ENCODE measurements at regions not wholly inside any gene's neighbourhood (a gene's known extent, or its start where the extent isn't known, plus 50 kb on each side); places are given as distances from the start of the nearest gene placed in this dataset.

DNA sequence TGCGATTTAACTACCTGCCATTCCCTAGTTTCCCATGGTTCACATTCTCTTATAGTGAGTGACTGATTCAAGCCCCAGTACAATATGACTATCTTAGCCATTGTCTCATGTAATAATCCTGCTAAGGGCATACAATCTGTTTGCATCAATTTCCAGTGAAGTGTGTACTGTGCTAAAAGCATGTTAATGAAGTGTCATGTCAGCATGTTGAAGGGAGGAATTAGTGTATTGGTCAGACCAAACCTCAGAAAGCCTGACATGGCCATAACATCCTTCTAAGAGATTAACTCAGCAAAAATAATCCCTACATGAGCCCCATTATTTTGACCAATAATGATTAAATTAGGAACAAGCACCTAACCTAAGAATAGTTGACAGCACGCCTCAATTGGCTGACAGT is 442.4 kb downstream of the ENC1 start:
- no peak for DNase-seq

DNA sequence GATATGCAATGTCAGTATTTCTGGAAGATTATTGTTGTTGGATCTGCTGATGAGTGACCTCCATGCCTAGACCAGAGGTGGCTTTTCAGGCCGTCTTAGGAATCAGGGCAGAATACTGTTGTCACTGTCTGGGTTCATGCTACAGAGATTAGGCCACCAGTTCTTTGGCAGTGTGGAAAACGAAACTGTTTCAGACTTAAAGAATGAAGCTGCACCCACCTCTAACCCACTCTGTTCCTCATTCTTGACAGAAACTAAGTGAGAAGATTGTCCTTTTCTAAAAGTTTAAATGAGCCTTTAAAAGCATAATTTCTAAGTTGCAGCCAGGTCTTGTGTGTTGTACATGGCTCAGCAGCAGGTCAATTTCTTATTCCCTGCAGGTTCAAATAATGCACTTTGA is 444.3 kb downstream of the ENC1 start:
- DNase-seq, result no peak

DNA sequence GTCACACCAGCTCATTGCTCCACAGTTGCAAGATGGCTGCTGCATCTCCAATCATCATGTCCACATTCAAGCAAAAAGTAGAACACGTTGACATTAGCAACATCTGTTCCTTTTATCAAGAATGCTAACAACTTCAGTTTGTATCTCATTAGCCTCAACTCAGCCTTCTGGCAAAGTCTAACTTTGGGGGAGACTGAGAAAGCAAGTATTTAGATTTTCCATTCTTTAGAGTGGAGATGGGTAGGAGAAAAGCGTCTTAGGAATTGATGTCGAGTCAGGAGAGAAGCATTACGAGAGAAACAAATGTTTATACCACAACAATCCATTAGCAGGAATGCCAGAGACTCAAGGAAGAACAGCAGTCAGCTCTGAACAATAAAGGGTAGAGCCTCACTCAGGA is 446.3 kb downstream of the ENC1 start:
- DNase-seq, result no peak

DNA sequence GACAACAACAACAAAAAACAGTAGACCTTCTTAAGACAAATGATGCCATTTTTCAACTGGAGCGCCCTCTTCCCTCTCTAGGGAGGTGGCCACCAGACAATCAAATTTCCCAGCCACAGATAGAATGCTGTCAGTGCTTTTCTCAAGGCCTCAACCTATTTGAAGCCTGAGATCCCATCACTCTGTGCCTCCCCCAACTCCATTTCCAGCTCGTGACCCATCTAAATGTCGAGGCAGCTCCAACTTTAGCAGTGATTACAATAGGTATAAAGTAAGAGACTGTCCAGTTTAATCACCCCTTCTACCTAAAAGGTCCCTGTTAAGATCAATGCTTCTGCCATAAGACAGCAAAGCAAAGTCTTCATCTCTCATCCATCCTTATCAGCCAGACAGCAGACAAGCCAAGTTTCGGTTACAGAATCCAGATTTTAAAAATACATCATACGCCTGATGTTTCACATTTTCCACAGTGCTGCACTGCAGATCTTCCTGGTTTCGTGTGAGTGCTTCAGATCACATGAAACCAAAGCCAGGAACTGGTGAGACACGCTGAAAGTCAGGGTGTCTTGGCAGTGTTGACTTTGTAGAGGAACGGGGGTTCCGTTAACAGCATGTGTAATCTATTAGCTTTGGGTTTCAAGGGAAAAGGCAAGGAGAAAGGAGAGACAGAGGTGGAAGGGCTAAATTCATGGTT is 447.8 kb downstream of the ENC1 start:
- DNase-seq, result no peak

DNA sequence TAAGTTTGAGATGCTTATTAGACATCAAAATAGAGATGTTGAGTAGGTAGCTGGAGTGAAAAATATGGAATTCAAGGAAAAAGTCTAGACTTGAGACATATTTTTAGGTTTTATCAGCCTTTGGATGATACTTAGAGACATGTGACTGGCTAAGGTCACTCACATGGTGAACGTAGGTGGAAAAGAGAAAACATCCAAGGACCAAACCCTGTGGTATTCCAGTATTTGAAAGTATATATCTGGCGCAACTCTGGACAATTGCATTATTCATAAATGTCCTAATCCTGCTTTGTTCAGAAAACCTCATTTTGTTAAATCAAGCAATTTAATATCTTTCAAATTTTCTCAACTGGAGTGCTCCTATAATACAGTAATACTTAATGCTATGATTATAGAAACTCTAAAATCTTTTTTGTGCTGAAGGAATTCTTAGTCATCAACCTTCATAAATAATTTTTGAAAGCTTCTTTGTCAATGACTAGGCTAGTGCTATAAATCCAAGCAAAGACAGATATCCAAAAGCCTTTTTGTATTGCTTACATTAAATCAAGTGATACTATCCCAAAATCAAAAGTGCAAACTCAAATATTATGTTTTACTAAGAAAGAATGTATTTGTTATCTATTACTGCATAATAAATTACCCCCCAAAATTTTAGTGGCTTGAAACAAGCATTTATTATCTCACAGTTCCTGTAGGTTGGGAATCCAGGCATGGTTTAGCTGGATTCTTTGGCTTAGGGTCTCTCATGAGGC is 452.0 kb downstream of the ENC1 start:
- DNase-seq, result no peak

DNA sequence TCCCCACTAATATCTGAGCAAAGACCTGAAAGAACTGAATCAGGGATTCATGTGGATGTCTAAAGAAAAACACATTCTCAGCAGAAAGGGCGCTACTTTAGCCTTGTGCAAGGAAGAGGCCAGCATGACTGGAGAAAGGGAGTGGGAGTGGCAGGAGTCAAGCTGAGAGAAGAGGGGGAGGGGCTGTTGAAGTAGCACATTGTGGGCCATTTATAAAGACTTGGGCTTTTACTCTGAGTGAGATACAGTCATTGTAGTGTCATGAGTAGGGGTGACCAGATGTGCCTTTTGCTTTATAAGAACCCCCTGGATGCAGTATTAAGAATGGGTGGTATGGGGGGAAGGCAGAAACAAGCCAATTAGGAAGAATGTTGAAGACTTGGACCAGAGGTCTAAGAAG is 452.8 kb downstream of the ENC1 start:
- DNase-seq, result no peak

DNA sequence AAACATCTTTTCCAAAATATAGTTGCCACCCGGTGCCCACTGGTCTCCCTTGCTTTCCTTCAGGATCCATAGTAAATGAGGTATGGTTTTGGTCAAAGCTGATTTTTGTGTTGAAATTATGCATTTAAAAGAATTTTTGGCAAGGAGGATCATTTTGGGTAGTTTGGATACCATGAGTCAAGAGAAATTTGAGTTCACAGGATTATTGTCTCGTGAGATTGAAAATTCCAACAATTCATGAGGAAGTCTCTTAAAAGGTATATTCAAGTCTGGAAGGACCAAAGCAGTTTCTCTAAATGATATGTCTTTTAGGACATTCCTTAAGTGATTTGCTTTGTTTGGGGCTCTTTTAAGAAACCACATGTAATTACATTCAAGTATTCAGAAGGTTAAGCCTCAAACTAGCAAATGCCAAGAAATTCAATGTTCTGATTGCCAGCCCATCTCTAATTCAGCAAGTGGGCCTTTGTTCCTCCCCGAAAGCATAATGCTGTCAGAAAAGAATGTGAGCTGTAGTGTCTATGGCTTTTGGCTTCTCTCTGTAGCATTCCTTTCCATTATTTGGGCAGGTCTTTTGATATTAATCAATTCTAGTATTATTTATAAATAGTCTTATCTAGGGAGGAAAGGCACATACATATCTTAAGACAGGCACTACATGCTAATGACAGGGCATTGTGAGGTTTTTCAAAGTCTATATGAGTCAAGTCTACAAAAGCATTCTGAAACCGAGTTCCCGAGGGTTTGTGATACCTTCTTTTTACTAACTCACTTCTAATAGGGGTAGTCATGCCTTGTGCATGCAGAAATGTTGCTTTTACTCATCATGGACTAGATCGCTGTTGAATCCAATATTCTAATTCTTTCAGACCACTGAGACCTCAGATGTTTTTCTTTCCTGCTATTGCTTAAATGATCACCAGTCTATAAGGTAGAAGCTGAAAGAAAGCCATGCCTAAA is 453.9 kb downstream of the ENC1 start:
- DNase-seq, result no peak

DNA sequence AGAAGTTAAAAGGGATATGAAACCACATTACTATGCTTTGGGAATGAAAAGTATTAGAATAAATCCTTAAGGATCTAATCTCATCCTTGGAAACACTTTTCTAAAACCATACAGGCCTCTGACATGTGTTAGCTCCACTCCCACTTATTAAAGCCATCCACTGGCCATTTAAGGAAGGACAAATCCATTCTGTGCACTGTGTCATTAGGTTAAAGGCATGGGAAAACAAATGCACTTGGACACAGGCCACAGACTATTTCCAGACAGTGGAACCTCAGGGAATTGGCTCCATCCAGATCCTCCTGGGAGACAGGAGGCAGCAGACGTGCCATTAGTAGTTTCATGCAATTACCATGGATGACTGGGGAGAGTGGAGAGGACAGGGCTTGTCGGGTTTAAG is 454.9 kb downstream of the ENC1 start:
- no peak for DNase-seq

DNA sequence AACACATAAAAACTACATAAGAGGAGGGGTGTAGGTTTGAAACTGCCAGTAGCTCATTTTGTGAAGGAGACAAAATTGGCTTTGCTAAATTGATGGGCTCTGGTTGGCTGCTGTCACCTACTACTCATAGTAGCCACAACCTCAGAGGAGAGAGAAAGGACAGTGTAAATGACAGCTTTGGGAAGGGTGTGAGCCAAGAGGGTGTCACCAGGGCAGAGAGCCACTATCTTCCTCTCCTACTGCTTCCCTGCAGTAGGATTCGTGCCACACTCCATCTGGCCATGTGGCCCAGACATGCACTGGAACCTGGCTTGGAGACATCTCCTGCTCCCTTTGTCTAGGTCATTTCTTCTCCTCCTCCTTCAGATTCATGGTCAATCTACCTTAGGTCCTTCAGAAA is 455.9 kb downstream of the ENC1 start:
- no peak for DNase-seq

DNA sequence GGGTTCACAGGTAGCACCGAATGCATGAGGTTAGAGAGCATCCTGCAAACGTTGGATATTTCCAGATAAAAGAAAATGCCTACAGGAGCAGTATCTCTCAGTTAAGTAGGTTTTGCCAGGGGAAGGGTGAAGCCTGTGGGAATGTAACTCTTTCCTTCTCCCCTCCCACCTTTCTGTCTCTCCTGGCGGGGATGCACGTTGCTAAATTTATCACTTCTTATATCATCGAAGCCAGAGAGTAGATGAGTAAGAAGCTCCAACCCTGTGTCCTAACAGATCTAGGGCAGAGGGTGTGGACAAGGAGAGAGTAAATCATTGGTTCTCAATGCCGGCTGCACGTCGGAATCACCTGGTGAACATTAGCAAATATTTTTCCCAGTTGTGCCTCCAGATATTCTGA is 457.5 kb downstream of the ENC1 start:
- no peak for DNase-seq

DNA sequence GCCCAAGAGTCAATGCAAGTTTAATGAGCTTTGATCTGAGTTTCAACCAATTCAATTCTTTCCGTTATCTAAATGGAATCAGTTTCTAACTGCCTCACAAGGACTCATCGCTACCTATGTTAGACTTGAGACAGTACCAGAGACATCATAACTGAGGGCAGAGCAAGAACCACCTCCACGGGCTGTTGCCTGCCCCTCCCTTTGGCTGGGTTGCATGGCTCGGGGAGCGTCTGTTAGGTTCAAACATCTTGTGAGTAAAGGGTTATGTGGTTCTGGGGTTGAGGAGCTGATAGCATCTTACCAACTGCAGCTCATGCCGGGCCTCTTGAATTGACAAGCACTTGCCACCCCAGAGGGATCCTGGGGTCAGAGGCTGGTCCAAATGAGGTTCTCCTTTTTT is 457.9 kb downstream of the ENC1 start:
- no peak for DNase-seq

DNA sequence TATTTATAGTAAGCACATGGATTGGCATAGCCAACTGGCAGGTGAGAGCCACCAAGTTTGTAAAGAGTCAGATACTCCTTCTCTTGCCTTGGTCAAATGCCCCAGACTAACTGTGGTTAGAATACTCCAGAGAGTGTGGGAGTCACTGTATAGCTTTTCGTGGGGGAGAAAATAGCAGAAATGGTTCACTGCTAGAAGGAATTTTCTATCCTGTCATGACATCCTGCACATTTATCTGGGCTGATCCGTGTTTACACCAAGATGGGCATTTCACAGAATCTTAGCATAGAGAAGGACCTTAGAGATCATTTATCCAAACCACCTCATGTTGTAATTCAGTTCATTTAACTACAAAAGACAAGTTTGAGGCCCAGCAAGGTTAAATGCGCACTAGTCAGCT is 460.8 kb downstream of the ENC1 start:
- DNase-seq, result no peak

DNA sequence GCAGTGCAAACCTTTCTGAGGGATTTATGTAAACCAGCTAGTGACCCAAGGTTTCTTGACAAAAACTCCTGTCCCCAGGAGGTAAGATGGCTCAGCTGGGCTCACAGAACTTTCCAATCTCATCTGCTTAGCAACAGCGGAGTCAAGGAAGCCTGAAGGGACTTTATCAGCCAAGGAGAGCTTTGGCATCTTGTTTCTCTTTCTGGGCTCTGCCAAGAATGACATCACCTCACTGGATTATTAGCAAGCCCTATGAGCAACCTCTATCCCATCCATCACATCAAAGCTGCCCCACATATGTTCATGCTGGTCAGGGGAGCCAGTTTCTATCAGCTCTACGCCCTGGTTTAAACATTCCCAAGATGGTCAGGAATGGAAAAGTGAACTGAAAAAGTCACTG is 461.3 kb downstream of the ENC1 start:
- no peak for DNase-seq

DNA sequence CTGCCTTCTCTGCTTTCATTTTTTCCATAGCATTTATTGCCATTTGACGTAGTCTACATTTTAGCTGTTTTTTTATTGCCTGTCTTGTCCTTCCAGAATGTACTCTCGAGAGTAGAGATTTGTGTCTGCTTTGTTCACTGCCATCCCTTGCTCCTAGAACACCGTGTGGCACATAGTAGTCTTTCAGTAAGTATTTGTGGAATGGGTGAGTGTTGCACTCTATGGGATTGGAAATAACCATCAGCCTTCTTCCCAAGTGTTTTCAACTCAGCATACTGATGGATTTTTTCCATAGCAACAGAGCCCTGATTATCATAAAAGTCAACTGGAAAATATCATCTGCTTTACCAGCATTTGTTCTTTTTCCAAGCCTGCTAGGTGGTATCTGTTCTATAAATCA is 462.6 kb downstream of the ENC1 start:
- no peak for DNase-seq

DNA sequence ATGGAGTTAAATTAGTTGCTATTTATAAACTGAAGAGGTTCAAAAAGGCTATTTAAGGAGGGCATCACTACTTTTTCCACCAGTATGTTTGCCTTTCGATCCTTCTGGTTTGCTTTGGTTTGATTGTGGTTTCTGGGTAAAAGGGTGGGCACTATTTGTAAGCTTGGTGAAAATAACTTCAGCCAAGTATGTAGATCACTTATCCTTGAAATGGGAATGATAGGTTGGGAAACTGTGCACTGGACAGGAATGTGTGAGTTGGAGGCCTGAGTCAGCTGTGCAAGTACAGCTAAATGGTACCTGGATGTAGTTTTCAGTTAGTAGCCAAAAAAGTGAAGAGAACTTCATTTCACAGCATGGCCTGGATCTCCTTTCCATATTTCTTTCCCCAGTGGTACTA is 466.2 kb downstream of the ENC1 start:
- no peak for DNase-seq

DNA sequence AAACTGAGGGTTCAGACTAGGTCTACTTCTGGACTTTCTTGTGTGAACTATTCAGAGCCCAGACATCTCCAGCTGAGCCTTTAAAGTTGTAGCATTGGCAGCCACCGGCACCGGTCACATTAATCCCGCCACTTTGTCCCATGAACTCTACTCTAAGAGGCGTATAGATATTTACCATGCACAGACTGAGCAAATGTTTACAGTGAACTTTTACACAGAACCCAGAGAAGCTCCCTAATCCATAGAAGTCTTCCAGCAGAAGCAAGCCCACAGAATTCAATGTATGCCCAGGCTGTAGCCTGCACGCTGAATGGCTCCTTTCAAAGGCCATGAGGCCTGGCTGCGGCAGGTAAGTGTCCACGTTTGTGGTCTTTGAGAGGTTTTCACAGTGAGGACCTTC is 466.9 kb downstream of the ENC1 start:
- no peak for DNase-seq

DNA sequence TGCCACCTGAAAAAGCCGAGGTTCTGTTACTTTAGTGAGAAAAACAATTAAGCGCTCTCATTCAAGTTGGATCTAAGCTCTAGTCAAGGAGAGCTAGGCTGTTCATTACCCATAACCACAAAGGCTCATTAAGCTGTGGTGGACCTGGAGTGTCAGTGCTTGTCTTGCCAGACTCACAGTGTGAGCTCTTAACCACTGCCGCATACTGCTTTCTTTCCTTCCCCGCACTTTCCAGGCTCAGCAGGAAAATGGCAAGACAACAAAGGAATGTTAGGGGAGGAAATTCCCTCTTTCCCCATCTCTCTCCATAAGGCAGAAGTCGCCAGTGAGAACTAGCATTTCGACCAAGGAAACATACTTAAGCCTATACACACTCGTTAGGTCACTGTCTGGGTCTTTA is 467.3 kb downstream of the ENC1 start:
- DNase-seq, result no peak

DNA sequence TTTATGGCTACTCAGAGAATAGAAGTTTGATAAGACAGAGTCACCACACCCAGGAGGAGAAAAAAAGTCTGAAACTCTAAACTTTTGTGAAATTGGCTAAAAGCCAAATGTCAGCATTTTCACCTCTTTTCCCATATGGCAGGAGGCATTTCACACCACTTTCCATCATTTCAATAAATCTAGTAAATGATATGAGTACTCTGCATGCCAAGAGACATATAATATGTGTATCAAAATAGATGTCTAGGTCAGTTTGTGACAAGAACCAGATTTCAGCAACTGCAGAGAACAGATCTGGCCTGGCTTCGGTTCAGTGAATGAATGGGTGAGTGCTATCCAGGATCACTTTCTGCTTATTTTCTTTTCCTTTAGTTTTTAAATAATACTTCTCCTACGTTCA is 470.8 kb downstream of the ENC1 start:
- no peak for DNase-seq

DNA sequence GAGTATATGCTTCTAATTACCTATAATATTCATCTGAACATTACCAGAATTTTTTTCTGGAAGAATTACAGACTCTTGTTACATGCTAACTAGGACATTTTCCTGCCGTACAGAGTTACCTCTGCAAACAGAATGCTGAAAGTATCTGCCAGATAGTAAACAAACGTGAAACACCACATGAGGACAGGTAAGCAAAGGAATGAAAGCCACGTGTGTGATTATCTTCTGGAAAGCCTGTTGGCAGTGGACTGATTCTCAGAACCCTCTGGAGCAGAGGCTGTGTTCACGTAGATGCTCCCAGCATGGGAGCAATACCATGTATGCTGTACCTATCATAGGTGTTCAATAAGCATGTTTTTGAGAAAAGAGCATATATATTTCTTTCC is 472.6 kb downstream of the ENC1 start:
- no peak for DNase-seq

DNA sequence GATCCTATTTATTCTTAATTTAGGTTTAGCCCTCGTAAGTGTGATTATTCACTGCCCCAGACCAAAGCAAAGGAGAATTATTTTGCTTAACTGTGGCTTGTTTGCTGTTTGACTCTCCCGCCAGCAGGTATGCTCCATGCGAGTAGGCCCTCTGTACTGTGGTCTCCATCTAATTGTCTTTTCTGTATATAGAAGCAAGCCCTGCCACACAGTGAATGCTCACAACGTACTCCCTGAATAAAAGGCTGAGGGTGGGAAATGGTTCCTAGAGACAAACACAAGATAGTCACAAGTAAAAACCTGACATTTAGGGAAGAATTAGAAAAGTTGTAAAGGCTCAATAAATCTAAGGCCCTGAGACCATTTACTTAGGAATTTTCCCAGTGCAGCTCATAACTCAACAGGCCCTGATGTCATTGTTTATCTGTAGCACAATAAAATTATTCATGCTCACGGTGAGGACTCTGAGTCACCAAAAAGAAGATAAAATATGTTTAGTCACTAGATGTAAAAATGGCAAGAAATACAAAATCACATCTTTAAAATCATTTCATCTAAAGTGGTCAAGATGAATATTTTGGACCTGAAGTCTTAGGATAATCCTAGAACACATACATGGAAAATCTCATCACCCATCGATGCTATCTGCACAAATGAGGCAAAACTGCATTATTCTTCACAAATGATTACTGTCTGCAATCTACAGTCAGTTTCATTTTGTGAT is 473.2 kb downstream of the ENC1 start:
- peak in 1 of 51 donors; percentile 29 for DNase-seq

DNA sequence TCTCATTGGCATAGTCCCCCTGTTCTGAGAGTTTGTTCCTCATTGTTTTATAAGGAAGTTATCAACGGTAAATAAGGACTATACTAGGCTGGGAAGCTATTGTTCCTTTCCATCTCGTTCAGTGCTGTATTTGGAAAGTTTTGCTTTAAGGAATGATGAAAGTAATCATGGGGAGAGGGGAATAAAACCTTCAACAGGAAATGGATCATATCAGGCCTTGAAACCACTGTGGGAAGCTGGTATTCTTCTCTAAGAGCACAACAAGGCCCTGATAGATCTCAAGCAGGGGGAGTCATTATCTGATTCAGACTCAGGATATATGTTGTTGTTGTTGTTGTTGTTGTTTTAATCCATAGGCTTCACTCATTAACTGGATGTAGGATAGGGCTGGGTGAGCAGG is 474.5 kb downstream of the ENC1 start:
- DNase-seq, result no peak

Measured in hypothalamus (tissue), 51 donors.